MM.1S (cell line): ENCODE measurements at regions not wholly inside any gene's neighbourhood (a gene's known extent, or its start where the extent isn't known, plus 50 kb on each side); places are given as distances from the start of the nearest gene placed in this dataset.

ENCODE experiments used
- CTCF ChIP-seq: fragments of 300-600 bp; sonication (generic); IDR thresholded peaks from 2 replicates; pipeline ENCODE4 v1.5.1; 2016; ENCODE audit warnings: antibody characterized with exemption, low read length, mixed read lengths
- EZH2 ChIP-seq: fragments of 300-600 bp; sonication (generic); optimal IDR thresholded peaks from 2 replicates; pipeline ENCODE3; 2017; ENCODE audit warnings: low read depth, mild to moderate bottlenecking, antibody characterized with exemption, low read length, mixed read lengths
- EZH2phosphoT487 ChIP-seq: fragments of 300-600 bp; sonication (generic); IDR thresholded peaks from 2 replicates; pipeline ENCODE4 v1.6.1; 2018; ENCODE audit warnings: antibody characterized with exemption, low read length

GRCh38 chr10:126808103-126808502 lies 97.1 kb upstream of the DOCK1 start:
- TF ChIP-seq CTCF: no peak
- TF ChIP-seq EZH2: no peak
- no peak for TF ChIP-seq EZH2phosphoT487
